ENCODE measurements at regions not wholly inside any gene's neighbourhood (a gene's known extent, or its start where the extent isn't known, plus 50 kb on each side); places are given as distances from the start of the nearest gene placed in this dataset.

GRCh38 chrX:51954592-51954991 lies 61.2 kb downstream of the MAGED1 start:
- Histone ChIP-seq H3K4me3 (replicated peaks; ENCODE audit: low read depth, low read length) (no peak overlapping the region), H3K27me3 (replicated peaks; ENCODE audit: control insufficient read depth, insufficient read depth, low read length) (no peaks in the 10 kb centered on the region), H3K36me3 (ENCODE audit: control insufficient read depth, insufficient read depth, low read length) (no peaks in the 10 kb centered on the region)
- TF ChIP-seq CTCF (IDR thresholded peaks at IDR 0.05; ENCODE audit: insufficient read depth, low read length, poor library complexity, severe bottlenecking), result no peak
- no peak for DNase-seq (ENCODE audit: extremely low read depth, insufficient read length)

GRCh38 chrX:51955200-51955599 lies 61.8 kb downstream of the MAGED1 start:
- H3K36me3 ChIP-seq (ENCODE audit: control insufficient read depth, insufficient read depth, low read length), result no peaks in the 10 kb centered on the region
- no peak overlapping the region for H3K4me3 ChIP-seq (replicated peaks; ENCODE audit: low read depth, low read length)
- peak; percentile 36 for DNase-seq (ENCODE audit: extremely low read depth, insufficient read length)
- no peaks in the 10 kb centered on the region for H3K27me3 ChIP-seq (replicated peaks; ENCODE audit: control insufficient read depth, insufficient read depth, low read length)
- TF ChIP-seq CTCF (IDR thresholded peaks at IDR 0.05; ENCODE audit: insufficient read depth, low read length, poor library complexity, severe bottlenecking), result no peak

GRCh38 chrX:51956441-51956840 lies 63.0 kb downstream of the MAGED1 start:
- no peak overlapping the region for H3K4me3 ChIP-seq (replicated peaks; ENCODE audit: low read depth, low read length)
- TF ChIP-seq CTCF (IDR thresholded peaks at IDR 0.05; ENCODE audit: insufficient read depth, low read length, poor library complexity, severe bottlenecking), result no peak
- DNase-seq (ENCODE audit: extremely low read depth, insufficient read length), result no peak
- H3K27me3 ChIP-seq (replicated peaks; ENCODE audit: control insufficient read depth, insufficient read depth, low read length), result no peaks in the 10 kb centered on the region
- H3K36me3 ChIP-seq (ENCODE audit: control insufficient read depth, insufficient read depth, low read length), result no peaks in the 10 kb centered on the region

GRCh38 chrX:51975360-51975759 lies 81.9 kb downstream of the MAGED1 start:
- Histone ChIP-seq H3K4me3 (replicated peaks; ENCODE audit: low read depth, low read length) (no peak overlapping the region), H3K36me3 (ENCODE audit: control insufficient read depth, insufficient read depth, low read length) (no peaks in the 10 kb centered on the region)

GRCh38 chrX:51975811-51976210 lies 82.4 kb downstream of the MAGED1 start:
- Histone ChIP-seq H3K36me3 (ENCODE audit: control insufficient read depth, insufficient read depth, low read length) (no peaks in the 10 kb centered on the region), H3K27me3 (replicated peaks; ENCODE audit: control insufficient read depth, insufficient read depth, low read length) (no peaks in the 10 kb centered on the region), H3K4me3 (replicated peaks; ENCODE audit: low read depth, low read length) (no peak overlapping the region)
- no peak for TF ChIP-seq CTCF (IDR thresholded peaks at IDR 0.05; ENCODE audit: insufficient read depth, low read length, poor library complexity, severe bottlenecking)
- DNase-seq (ENCODE audit: extremely low read depth, insufficient read length), result no peak

More at GRCh38 chrX:51975360-51975759, 81.9 kb downstream of the MAGED1 start:
- no peak for DNase-seq (ENCODE audit: extremely low read depth, insufficient read length)
- no peak for TF ChIP-seq CTCF (IDR thresholded peaks at IDR 0.05; ENCODE audit: insufficient read depth, low read length, poor library complexity, severe bottlenecking)
- no peaks in the 10 kb centered on the region for H3K27me3 ChIP-seq (replicated peaks; ENCODE audit: control insufficient read depth, insufficient read depth, low read length)

- TF ChIP-seq CTCF (IDR thresholded peaks at IDR 0.05; ENCODE audit: insufficient read depth, low read length, poor library complexity, severe bottlenecking), result no peak
- no peak overlapping the region for H3K4me3 ChIP-seq (replicated peaks; ENCODE audit: low read depth, low read length)
- no peaks in the 10 kb centered on the region for H3K36me3 ChIP-seq (ENCODE audit: control insufficient read depth, insufficient read depth, low read length)
- no peak for DNase-seq (ENCODE audit: extremely low read depth, insufficient read length)
- H3K27me3 ChIP-seq (replicated peaks; ENCODE audit: control insufficient read depth, insufficient read depth, low read length), result no peaks in the 10 kb centered on the region
Observed at GRCh38 chrX:51976503-51976902, 83.1 kb downstream of the MAGED1 start.

Measured in GM06990 (cell line).